GM19025 (cell line): ENCODE measurements at regions not wholly inside any gene's neighbourhood (a gene's known extent, or its start where the extent isn't known, plus 50 kb on each side); places are given as distances from the start of the nearest gene placed in this dataset.

Source experiments
- ATAC-seq: cut with Tn5 transposase; IDR thresholded peaks from one replicate; pipeline ENCODE4 v1.9.1; 2021; ENCODE audit warnings: mild to moderate bottlenecking, low read depth, moderate library complexity; ENCODE audit not compliant: unreplicated experiment

- no peak for ATAC-seq
These were observed 60.5 kb upstream of the NUDT4 start for GRCh38 chr12:93317227-93317626.

- no peak for ATAC-seq
These were observed 58.8 kb upstream of the NUDT4 start for GRCh38 chr12:93318720-93319522.

- ATAC-seq: no peak
These were observed 58.1 kb upstream of the NUDT4 start for GRCh38 chr12:93319523-93320050.

GRCh38 chr12:93322784-93323183, 54.9 kb upstream of the NUDT4 start:
- ATAC-seq: no peak

- ATAC-seq: no peak
These were observed 53.9 kb upstream of the NUDT4 start for GRCh38 chr12:93323625-93324329.

GRCh38 chr12:93325855-93326254, 51.9 kb upstream of the NUDT4 start:
- no peak for ATAC-seq
